ENCODE measurements at regions not wholly inside any gene's neighbourhood (a gene's known extent, or its start where the extent isn't known, plus 50 kb on each side); places are given as distances from the start of the nearest gene placed in this dataset.

GRCh38 chr7:136664537-136664936 lies 203.9 kb upstream of the CHRM2 start:
- no peak for DNase-seq

DNA sequence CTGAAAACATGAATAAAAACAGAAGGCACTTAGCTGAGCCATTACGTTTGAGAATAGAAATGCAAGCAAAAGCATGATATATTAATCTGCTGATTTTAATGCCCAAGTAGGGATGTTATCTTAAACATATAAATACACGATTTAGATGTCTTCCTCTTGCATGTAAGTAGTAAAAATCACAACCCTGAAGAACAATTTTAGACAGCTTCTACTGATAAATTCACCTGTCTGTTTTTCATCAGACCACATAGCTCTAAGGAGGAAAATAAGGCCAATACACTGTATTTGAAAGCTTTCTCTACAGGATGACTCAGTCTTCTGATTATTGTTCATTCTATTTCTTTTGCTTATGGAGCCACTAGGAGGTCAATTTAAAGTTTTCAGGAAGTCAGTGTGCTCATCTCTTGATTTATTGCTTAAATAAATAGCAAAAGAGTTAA lies 210.9 kb upstream of the CHRM2 start:
- DNase-seq = no peak

GRCh38 chr7:136656516-136656915 lies 211.9 kb upstream of the CHRM2 start:
- DNase-seq = no peak

DNA sequence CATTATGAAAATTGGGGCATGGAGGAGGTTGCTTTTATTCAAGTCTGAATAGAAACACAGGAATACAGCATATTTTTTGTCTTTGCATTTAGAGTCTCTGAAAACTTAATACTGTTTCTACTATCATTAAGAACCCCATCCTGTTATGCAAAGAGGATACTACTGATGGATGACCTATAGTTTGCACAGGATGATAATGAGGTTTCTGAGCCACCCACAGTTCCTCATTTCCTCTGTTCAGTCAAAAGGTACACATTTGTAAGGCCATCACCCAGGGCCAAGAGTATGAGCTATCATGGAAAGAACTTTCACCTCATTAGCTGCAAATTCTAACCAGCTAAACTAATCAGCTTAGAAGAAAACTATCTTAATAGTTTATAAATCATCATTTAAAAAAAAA lies 213.0 kb upstream of the CHRM2 start:
- DNase-seq = no peak

- no peak for DNase-seq
Observed at GRCh38 chr7:136654406-136654805, 214.0 kb upstream of the CHRM2 start.

- no peak for DNase-seq
Observed at GRCh38 chr7:136652635-136653370, 215.6 kb upstream of the CHRM2 start.

DNA sequence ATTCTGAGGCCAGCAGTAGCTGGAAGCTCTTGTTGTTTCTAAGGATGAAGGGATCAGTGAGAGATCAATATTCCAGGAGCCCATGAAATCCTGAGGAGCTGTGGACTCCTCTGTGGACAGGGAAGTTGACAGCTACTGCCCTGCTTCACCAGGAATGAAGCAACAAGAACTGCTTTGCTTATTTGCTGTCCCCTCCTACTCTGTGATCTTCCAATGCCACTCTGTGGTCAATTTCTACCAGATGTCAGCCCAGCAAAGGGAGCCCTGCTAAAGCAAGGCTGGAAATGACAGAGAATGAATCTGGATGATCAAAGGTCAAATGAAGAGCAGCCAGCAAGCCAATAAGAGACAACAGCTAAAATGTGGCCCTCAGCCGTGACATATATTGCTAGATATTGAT lies 227.5 kb upstream of the CHRM2 start:
- DNase-seq = no peak

- no peak for DNase-seq
Observed at GRCh38 chr7:136637813-136638212, 230.6 kb upstream of the CHRM2 start.

DNA sequence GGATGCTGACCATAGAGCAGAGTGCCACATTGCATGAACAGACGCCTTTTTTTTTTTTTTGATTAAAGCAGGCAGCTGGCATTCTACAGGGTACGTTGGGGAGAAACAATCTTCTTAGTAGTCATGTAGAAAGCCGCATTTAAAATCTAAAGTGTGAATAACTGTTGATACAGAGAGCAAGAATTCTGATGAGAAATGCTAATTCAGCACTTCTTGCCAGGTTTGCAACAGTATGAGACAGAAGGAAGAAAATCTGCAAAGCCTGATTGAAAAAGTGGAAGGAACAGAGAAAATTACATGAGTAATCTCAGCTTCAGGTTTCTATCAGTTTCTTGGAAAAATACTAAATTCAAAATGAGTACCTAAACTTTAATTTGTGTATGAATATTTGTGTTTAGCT lies 232.7 kb upstream of the CHRM2 start:
- DNase-seq = no peak

DNA sequence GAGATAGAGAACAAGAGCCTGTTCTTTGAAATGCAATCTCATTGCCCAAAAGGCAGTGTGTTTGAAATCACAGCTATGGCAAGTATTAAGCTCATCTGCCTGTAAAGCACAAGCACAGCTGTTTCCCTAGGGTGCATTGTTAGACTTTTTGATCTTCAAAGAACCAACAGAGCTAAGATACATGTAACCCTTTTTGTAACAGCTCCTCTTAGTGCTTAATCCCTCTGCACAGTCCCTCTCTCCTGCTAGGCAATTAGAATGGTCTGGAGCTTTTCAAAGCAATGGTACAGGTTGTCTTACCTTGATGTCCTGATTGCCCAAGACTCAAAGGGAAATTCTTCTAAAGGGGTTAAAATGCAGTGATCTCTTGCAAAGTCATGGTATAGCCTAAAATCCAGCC lies 249.6 kb upstream of the CHRM2 start:
- no peak for DNase-seq

DNA sequence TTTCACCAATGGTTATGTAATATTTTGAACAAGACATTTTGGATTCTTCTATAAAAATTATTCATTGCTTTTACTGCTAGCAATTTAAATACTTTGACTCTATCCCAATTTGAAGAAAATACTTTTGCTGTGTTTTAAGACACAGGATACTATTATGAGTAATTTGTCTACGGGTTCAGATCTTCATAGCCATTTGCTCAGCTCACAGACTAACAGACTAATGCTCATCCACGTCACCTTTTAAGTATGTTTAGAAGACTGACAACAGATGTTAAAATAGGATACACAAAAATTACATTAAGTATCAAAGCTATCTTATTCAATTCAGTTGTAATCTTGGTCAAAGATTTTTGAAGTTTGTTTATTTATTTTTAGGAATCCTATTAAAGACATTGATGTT lies 251.3 kb upstream of the CHRM2 start:
- DNase-seq = no peak

- no peak for DNase-seq
Observed at GRCh38 chr7:136605532-136606329, 262.7 kb upstream of the CHRM2 start.

DNA sequence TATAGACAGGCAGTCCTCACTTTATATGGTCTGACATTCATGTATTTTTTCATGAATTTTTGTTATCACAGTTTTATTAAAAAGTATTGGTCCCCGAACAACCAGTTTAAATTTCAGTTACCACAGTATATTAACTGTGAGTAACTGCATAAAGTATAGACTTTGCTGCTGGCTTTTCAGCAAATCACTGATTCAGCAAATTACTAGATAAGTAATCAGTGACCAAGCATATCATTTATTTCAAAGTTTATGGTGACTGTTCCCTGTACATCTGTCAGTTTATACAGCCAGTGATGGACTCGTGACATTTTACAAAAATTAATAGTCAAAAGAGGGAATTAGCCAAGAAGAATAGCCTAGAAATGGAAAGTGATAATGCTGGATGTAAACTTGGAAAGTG lies 266.7 kb upstream of the CHRM2 start:
- no peak for DNase-seq

- no peak for DNase-seq
Observed at GRCh38 chr7:136600475-136600874, 268.0 kb upstream of the CHRM2 start.

GRCh38 chr7:136594739-136595144 lies 273.7 kb upstream of the CHRM2 start:
- DNase-seq = no peak

- DNase-seq = no peak
Observed at GRCh38 chr7:136588216-136588615, 280.2 kb upstream of the CHRM2 start.

- DNase-seq = no peak
Observed at GRCh38 chr7:136585954-136586670, 282.3 kb upstream of the CHRM2 start.

- no peak for DNase-seq
Observed at GRCh38 chr7:136566491-136566890, 302.0 kb upstream of the CHRM2 start.

DNA sequence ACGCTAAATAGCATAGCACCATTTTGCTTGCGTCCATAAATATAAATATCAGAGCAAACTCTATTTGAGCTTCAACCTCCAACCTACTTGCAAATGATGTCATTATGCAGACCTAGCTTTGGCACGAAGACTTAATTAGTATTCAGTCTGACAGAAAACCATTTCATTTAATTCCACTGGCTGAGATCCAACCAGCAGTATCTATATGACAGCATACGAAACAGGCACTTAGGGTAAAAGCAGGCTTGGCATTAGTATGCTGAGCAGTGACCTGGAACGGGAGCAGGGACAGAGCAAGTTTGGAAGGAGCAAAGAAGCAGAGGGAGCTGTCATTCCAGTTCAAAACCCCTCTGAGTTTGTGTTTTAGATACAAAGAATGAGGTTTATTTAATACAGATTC lies 312.5 kb upstream of the CHRM2 start:
- DNase-seq = no peak

GRCh38 chr7:136551618-136552017 lies 316.8 kb upstream of the CHRM2 start:
- DNase-seq = no peak

GRCh38 chr7:136549756-136550155 lies 318.7 kb upstream of the CHRM2 start:
- DNase-seq = no peak

- DNase-seq = no peak
Observed at GRCh38 chr7:136533732-136534131, 334.7 kb upstream of the CHRM2 start.

GRCh38 chr7:136530831-136531230 lies 337.6 kb upstream of the CHRM2 start:
- DNase-seq = no peak

- DNase-seq = no peak
Observed at GRCh38 chr7:136528329-136528728, 340.1 kb upstream of the CHRM2 start.

All from activated naive CD4-positive, alpha-beta T cell (primary cell).